Lower leg skin (tissue), 4 donors: ENCODE measurements at regions not wholly inside any gene's neighbourhood (a gene's known extent, or its start where the extent isn't known, plus 50 kb on each side); places are given as distances from the start of the nearest gene placed in this dataset.

Experiments used
- DNase-seq, 2 donors: peaks; one replicate each; pipeline ENCODE4 v3.0.0-alpha.2; 2019; ENCODE audit warnings: low spot score in 2 of 2
- H3K4me3 ChIP-seq: fragments of 200-600 bp; sonication (generic); 2 replicates; pipeline ENCODE4 v1.5.1; 2017; ENCODE audit warnings: mild to moderate bottlenecking, low read depth; ENCODE audit not compliant: poor library complexity, severe bottlenecking
- CTCF ChIP-seq, 3 donors: fragments of 450-650 bp; IDR thresholded peaks; one replicate each; pipeline ENCODE4 v1.5.1; 2016; ENCODE audit warnings: antibody characterized with exemption in 3 of 3, mild to moderate bottlenecking in 3 of 3, moderate library complexity in 2 of 3
- POLR2A ChIP-seq, 2 donors: fragments of 450-650 bp; IDR thresholded peaks; one replicate each; pipeline ENCODE4 v1.6.1; 2016 to 2017; ENCODE audit warnings: antibody characterized with exemption in 2 of 2, mild to moderate bottlenecking in 1 of 2, moderate library complexity in 1 of 2
- WGBS, 2 donors: methylation state at CpG; one replicate each; pipeline ENCODE4 v1.1.5; 2018; 5-methylcytosine and 5-hydroxymethylcytosine counted together
- intact Hi-C: fragments of 100-400 bp; cut with DNase I; formaldehyde crosslinking; loops from one replicate; pipeline ENCODE4 v1.15.0; 2023; ENCODE audit warnings: low total_unique reads

- WGBS, 2 donors, result 73% methylated on average over 4 of the region's 4 CpGs
- no peak overlapping the region for H3K4me3 ChIP-seq
- DNase-seq, result no peak
- intact Hi-C loops, result no loop called here
- no peak for TF ChIP-seq CTCF (IDR thresholded peaks at IDR 0.05)
- no peak for TF ChIP-seq POLR2A (IDR thresholded peaks at IDR 0.05)
Measured at GRCh38 chr1:58006421-58007046, 540.0 kb downstream of the OMA1 start.

- no peak for TF ChIP-seq POLR2A (IDR thresholded peaks at IDR 0.05)
- DNase-seq, result no peak
- intact Hi-C loops, result no loop called here
- no peak overlapping the region for H3K4me3 ChIP-seq
- 38 to 40% methylated on average over 2 of the region's 2 CpGs for WGBS, 2 donors
Measured at GRCh38 chr1:58005212-58005611, 541.3 kb downstream of the OMA1 start.

- no peak overlapping the region for H3K4me3 ChIP-seq
- no peak for TF ChIP-seq CTCF (IDR thresholded peaks at IDR 0.05)
- TF ChIP-seq POLR2A (IDR thresholded peaks at IDR 0.05), result no peak
- DNase-seq, result no peak
- intact Hi-C loops, result no loop called here
- WGBS, 2 donors, result 87 to 91% methylated on average over 3 of the region's 3 CpGs
Measured at GRCh38 chr1:58003988-58004387, 542.5 kb downstream of the OMA1 start.

- intact Hi-C loops, result no loop called here
- 69 to 75% methylated on average over 3 of the region's 3 CpGs for WGBS, 2 donors
- TF ChIP-seq CTCF (IDR thresholded peaks at IDR 0.05) (no peak), POLR2A (IDR thresholded peaks at IDR 0.05) (no peak)
- H3K4me3 ChIP-seq, result no peak overlapping the region
- DNase-seq, result no peak
Measured at GRCh38 chr1:58003059-58003458, 543.5 kb downstream of the OMA1 start.

GRCh38 chr1:58000821-58001220, 545.7 kb downstream of the OMA1 start:
- H3K4me3 ChIP-seq, result no peak overlapping the region
- DNase-seq, result no peak
- TF ChIP-seq POLR2A (IDR thresholded peaks at IDR 0.05) (no peak), CTCF (IDR thresholded peaks at IDR 0.05) (no peak)
- WGBS, 2 donors, result 81 to 95% methylated on average over 1 of the region's 1 CpG
- intact Hi-C loops, result no loop called here

GRCh38 chr1:58000116-58000515, 546.4 kb downstream of the OMA1 start:
- WGBS, 2 donors, result 54 to 77% methylated on average over 1 of the region's 1 CpG
- intact Hi-C loops, result no loop called here
- no peak for DNase-seq
- TF ChIP-seq CTCF (IDR thresholded peaks at IDR 0.05), result no peak
- TF ChIP-seq POLR2A (IDR thresholded peaks at IDR 0.05), result no peak
- H3K4me3 ChIP-seq, result no peak overlapping the region
